ENCODE measurements at regions not wholly inside any gene's neighbourhood (a gene's known extent, or its start where the extent isn't known, plus 50 kb on each side); places are given as distances from the start of the nearest gene placed in this dataset.

DNA sequence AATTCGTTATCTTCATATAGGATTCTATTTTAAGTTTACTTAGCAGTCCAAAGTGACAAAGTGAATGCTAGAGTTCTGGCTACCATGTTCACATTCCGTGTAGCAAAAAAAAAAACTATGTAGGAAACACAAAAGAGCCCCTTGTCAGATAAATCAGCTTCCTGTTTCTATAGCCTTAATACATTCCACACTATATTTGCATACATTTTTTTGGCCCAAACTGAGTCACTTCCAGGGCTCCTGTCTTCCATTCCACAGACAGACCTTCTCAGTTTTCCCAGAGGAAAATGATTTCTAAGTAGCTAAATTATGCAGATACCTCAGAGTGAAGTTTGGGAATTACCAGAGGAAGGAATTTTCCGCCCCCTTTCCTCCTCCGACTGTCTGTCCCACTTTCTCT is 841.9 kb upstream of the HS3ST1 start:
- no peak overlapping the region for H2BK120ac ChIP-seq (replicated peaks; ENCODE audit: low read depth, low read length)
- FAIRE-seq (no peak), DNase-seq (ENCODE audit: low read depth in 1 of 2, low spot score in 2 of 2) (no peak)
- no peak overlapping the region for H2AK5ac ChIP-seq (ENCODE audit: low read depth, low read length)
- CTCF ChIA-PET (ENCODE audit: partially characterized antibody), result interaction anchor here (0.7 kb wide), 3 partner anchors 12 to 1182 kb away, joined by 3 to 4 read pairs (median 3); no protein-coding TSS in a partner anchor
- H3K79me2 ChIP-seq (ENCODE audit: control insufficient read depth in 1 of 2, insufficient read depth in 2 of 2, low read length in 2 of 2), result no peaks in the 10 kb centered on the region
- peak overlapping the region; percentile 95 for H2AFZ ChIP-seq (ENCODE audit: low read length)
- no peak overlapping the region for H3K56ac ChIP-seq (replicated peaks; ENCODE audit: insufficient read length, low read depth, low read length)
- H4K20me1 ChIP-seq (replicated peaks in 1 of 2; ENCODE audit: control insufficient read depth in 1 of 2, insufficient read depth in 2 of 2, low read length in 2 of 2), result no peaks in the 10 kb centered on the region
- H3K27me3 ChIP-seq (replicated peaks in 1 of 4; ENCODE audit: control insufficient read depth in 3 of 4, extremely low read depth in 1 of 4, insufficient read depth in 3 of 4, low read length in 3 of 4), result no peaks in the 10 kb centered on the region
- no peak overlapping the region for H3K14ac ChIP-seq (ENCODE audit: insufficient read length)
- no peak overlapping the region for H3K4me3 ChIP-seq (ENCODE audit: extremely low read depth in 1 of 4, insufficient read depth in 2 of 4, low read depth in 3 of 4, low read length in 4 of 4)
- H3K23me2 ChIP-seq (ENCODE audit: low read depth, low read length), result no peaks in the 10 kb centered on the region
- H4K8ac ChIP-seq (ENCODE audit: extremely low read depth, insufficient read depth, low read length), result no peak overlapping the region
- no peaks in the 10 kb centered on the region for H3K4me1 ChIP-seq (replicated peaks in 1 of 4; ENCODE audit: control insufficient read depth in 3 of 4, insufficient read depth in 4 of 4, low read length in 3 of 4)
- TF ChIP-seq, protein P1, sequence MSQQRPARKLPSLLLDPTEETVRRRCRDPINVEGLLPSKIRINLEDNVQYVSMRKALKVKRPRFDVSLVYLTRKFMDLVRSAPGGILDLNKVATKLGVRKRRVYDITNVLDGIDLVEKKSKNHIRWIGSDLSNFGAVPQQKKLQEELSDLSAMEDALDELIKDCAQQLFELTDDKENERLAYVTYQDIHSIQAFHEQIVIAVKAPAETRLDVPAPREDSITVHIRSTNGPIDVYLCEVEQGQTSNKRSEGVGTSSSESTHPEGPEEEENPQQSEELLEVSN (IDR thresholded peaks at IDR 0.05), result no peak
- no peak for TF ChIP-seq EZH2 (IDR thresholded peaks at IDR 0.05; ENCODE audit: low read depth, low read length, severe bottlenecking)
- TF ChIP-seq CHD1 (IDR thresholded peaks at IDR 0.05; ENCODE audit: low read depth, low read length), result no peak
- no peak for TF ChIP-seq SAP30 (IDR thresholded peaks at IDR 0.05; ENCODE audit: insufficient read depth, insufficient replicate concordance, low read length)
- TF ChIP-seq RXRA (IDR thresholded peaks at IDR 0.05; ENCODE audit: insufficient read depth, low read depth, low read length), result no peak
- TF ChIP-seq BACH1 (IDR thresholded peaks at IDR 0.05; ENCODE audit: low read length), result no peak
- TF ChIP-seq SIRT6 (IDR thresholded peaks at IDR 0.05; ENCODE audit: low read length), result no peak
- TF ChIP-seq SUZ12 (IDR thresholded peaks at IDR 0.05; ENCODE audit: low read length), result no peak
- TF ChIP-seq, protein P2, sequence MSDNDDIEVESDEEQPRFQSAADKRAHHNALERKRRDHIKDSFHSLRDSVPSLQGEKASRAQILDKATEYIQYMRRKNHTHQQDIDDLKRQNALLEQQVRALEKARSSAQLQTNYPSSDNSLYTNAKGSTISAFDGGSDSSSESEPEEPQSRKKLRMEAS (IDR thresholded peaks at IDR 0.05), result no peak
- no peak for TF ChIP-seq ASH2L (IDR thresholded peaks at IDR 0.05; ENCODE audit: low read length)
- TF ChIP-seq POLR2AphosphoS5 (IDR thresholded peaks at IDR 0.05; ENCODE audit: low read depth, low read length), result no peak
- no peak for TF ChIP-seq TAF7 (optimal IDR thresholded peaks at IDR 0.05; ENCODE audit: borderline replicate concordance, low read depth, low read length)
- TF ChIP-seq CHD2 (IDR thresholded peaks at IDR 0.05; ENCODE audit: low read length), result no peak
- TF ChIP-seq GABPA (IDR thresholded peaks at IDR 0.05; ENCODE audit: borderline replicate concordance, insufficient read depth, low read length), result no peak
- TF ChIP-seq YY1 (IDR thresholded peaks at IDR 0.05; ENCODE audit: low read depth, low read length), result no peak
- H2BK15ac ChIP-seq (ENCODE audit: low read length), result no peak overlapping the region
- no peak overlapping the region for H4K5ac ChIP-seq (ENCODE audit: insufficient read length, low read depth, low read length)
- 74% methylated on average over 4 of the region's 4 CpGs; no CpG with 5 or more reads in 1 of the 2 experiments for WGBS, 2 experiments (ENCODE audit: extremely low coverage in 1 of 2, insufficient coverage in 1 of 2, insufficient read length in 1 of 2, insufficient replicate concordance in 2 of 2, low coverage in 1 of 2, low lambda C conversion rate in 2 of 2, missing lambda C conversion rate in 1 of 2)
- H3K79me1 ChIP-seq (ENCODE audit: low read depth, low read length), result no peaks in the 10 kb centered on the region
- H4K91ac ChIP-seq (replicated peaks; ENCODE audit: insufficient read length, low read length), result no peak overlapping the region
- H3K4me2 ChIP-seq (ENCODE audit: insufficient read depth in 1 of 2, low read depth in 2 of 2, low read length in 2 of 2), result no peak overlapping the region
- no peak overlapping the region for H2BK12ac ChIP-seq (ENCODE audit: low read depth, low read length)
- no peak overlapping the region for H3K4ac ChIP-seq (replicated peaks; ENCODE audit: insufficient read length, low read depth, low read length)
- H3K9ac ChIP-seq (replicated peaks in 1 of 4; ENCODE audit: extremely low read depth in 1 of 4, low read depth in 3 of 4, low read length in 3 of 4), result no peak overlapping the region
- no peak overlapping the region for H3K23ac ChIP-seq (ENCODE audit: insufficient read length)
- no peak overlapping the region for H3K18ac ChIP-seq (ENCODE audit: extremely low read depth, low read length)
- POLR2A ChIA-PET (ENCODE audit: partially characterized antibody), result no interaction called here
- H3K9me3 ChIP-seq (ENCODE audit: insufficient read depth in 2 of 2, low read depth in 1 of 2, low read length in 1 of 2), result peaks cover 0 to 2% of the 10 kb centered on the region in 2 experiments; a peak in 1 of 4 replicates
- no peak overlapping the region for H2BK5ac ChIP-seq (ENCODE audit: low read depth, low read length)
- no peaks in the 10 kb centered on the region for H3K36me3 ChIP-seq (ENCODE audit: control insufficient read depth in 2 of 4, insufficient read depth in 4 of 4, low read length in 3 of 4)
- no peak overlapping the region for H2BK20ac ChIP-seq (ENCODE audit: low read length)
- no peak overlapping the region for H3K27ac ChIP-seq (ENCODE audit: low read depth, low read length)
